HG02973 (cell line): ENCODE measurements at regions not wholly inside any gene's neighbourhood (a gene's known extent, or its start where the extent isn't known, plus 50 kb on each side); places are given as distances from the start of the nearest gene placed in this dataset.
"Not testable (repeated sequence)": the region's sequence is repeated elsewhere in the genome, so short reads cannot be mapped to it uniquely, and the experiment has no call there.

Experiments used
- ATAC-seq: cut with Tn5 transposase; IDR thresholded peaks from one replicate; pipeline ENCODE4 v1.9.1; 2021; ENCODE audit warnings: moderate library complexity; ENCODE audit not compliant: unreplicated experiment

DNA sequence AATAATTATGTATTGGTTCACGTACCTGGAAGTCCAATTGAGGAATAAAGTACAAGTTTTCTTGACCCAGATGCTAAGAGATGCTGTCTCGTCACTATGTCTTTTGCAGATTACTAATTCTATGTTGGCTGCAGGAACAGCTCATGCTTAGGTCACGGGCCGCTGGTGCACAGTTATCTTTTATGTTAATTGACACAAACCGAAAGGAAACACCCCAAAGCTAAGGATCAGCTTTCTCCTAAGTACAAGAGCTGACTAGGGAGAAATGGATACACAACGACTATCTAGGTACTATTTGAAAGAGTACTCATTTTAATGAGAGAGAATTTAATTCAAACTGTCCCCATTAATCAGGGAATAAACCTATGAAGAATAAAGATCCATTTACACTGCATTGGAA lies 217.7 kb upstream of the SLC35G4 start:
- ATAC-seq: no peak

DNA sequence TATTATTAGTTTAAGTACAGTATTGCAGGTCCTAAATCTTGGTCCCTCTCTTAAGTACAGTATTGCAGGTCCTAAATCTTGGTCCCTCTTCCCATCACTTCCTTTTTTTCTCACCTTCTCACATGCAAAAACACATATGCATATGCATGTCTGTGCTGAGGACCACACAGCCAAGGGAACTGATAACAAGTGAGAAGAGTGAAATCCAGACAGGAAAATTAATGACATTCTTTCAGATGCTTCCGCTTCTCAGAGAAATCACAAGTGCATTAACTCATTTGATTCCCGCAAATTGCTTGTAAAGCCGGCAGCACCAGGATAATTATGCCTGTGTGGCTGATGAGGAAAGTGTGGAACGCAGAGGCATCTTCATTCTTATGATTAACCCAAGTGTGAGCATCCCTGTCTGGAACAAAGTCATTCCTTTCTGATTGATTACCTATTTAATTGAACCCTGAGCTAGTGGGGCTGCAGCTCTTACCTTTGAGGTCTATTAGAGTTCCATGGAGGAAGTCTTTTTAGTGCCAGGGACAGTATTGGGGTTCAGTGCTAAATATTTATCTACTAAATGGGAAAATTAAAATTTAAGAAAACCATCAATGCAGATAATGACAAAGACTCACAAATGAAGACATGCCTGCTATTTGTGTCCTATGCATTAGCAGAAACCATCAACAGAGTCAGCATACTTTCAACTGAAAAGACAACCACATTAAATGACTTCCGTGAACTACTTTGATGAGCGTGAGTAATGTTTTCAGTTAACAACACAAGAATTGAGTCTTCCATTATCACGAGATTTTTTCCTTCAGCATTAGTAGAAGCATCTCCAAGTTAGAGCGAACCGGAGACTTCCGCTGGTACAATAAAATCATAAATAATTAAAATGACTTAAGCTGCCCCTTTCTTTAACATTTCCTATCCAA lies 220.4 kb upstream of the SLC35G4 start:
- ATAC-seq: no peak

DNA sequence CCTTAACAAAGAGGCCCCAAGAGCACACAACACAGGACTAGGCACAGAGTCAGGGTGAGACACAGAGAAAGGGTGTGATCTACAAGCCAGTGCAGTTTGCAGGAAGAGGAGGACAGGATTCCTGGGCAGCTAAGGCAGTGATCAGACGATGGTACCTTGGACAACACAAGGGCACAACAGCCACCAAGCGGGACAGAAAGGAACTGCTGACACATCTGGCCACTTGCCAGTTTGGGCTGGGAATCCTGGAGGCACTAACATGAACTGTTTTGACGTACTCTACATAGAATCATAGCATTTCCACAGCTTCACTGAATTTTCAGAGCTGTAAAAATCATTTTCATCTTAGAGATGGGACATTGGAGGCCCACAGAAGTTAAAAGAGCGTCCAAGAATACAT lies 221.5 kb upstream of the SLC35G4 start:
- no peak for ATAC-seq

DNA sequence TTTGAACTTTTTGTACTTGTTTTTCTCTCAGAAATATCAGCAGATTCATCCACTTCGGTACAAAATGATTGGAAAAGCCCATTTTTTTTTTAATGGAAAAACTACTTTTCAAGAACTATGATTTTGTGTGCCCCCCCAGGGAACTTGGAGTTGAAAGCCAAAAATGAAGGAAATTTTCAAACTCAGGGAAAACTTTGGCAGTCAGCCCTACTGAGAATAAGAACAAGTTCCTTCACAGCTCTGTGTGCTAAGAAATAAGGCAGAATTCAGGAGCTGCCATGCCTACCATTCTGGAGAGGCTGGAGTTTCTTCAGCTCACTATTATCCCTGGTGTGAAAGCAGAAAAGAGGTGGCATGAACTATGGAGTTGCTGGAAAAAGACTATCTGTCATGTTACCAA lies 226.0 kb upstream of the SLC35G4 start:
- ATAC-seq: no peak

DNA sequence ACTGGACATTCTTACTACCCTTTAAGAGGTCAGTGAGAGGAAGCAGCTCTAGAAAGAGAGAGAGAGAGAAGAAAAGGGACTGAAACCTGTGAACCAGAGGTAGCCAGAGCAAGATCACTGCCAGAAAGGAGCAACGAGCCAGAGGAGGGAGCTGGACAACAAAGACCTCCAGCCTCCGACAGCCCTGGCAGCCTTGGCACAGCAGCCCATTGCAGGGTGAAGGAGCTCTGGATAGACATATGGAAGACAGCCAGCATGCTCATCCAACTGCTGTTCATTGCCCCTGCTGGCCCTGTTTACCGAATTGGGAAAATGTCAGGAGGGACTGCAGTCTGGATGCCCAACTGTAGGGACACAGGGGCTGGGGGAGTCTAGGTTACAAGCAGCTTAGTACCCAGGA lies 228.4 kb upstream of the SLC35G4 start:
- no peak for ATAC-seq

DNA sequence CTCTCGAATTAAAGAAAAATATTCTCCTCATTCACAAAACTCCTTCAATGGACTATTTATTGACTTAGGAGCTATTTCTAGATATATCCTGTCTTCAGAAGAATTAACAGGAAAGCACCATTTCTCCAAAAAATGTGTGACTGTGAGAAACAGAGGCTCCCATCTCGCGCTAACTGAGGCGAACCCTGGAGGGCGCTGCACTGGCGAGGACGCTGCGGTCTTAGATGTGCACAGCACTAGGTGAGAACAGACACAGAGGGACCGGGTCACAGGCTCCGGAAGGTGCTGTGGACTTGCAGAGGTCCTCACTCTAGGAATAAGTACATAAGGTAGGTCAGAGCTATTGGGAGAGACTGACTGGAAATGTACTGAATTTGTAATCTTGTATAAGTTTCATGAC lies 229.7 kb upstream of the SLC35G4 start:
- ATAC-seq: no peak

DNA sequence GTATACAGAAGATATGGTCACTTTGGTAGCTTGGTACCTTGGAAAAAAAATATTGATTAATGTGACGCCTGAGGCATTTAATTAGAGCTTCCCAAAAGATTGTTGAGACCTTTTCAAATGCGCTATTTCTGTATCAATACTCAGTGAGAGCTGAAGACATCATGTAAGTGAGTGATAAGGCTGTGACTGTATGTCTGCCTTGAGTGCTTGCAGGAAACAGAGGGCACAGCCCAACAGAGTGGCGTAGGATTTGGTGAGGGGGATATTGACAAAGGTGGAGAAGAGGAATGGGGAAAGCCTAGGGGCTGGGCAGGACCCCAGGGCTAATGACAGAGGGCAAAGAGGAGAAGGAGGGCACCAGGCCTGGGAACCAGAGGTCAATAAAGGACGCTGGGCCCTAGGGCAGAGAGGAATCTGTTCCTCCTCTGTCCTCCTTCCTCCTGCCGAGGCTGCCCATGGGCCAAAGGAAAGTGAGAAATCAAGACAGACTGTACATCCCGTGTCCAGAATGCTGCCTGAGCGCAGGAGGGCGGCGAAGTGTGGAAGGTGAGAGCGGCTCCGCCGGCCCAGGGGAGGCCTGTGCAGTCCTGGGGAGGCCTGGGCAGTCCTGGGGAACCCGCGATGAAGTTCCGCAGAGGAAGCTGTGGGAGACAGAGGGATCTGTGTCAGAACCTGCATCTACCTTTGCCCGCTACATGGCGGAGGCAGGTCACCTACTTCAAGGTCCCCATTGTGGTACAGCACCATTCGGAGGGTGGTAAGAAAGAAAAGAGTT lies 228.6 kb upstream of the PIEZO2 start:
- ATAC-seq: no peak

DNA sequence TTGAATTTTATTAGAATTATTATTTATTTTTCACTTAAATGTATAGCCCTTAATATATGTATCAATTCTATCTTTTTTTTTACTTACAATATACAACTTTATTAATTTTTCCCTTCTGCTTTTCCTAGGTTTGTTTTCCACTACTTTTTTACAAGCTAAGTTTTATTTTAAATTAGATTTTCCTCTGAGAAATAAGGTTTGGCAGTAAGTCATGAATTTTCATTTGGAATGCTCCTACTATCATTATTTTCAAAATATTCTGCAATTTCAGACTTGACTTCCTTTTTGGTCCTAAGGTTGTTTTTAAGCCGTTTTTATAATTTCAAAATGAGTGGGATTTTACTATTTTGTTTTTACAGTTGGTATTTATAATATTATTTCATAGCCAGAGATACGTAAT lies 222.8 kb upstream of the PIEZO2 start:
- no peak for ATAC-seq

DNA sequence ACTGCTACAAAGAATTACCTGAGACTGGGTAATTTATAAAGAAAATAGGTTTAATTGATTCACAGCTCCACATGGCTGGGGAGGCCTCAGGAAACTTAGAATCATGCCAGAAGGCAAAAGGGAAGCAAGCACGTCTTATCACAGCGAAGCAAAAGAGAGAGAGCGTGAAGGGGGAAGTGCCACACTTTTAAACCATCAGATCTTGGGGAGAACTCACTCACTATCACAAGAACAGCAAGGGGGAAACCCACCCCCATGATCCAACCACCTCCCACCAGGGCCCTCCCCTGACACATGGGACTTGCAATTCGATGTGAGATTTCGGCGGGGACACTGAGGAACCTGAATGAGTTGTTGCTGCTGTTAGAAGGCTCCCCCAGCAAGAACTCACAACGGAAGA lies 220.2 kb upstream of the PIEZO2 start:
- ATAC-seq: no peak

DNA sequence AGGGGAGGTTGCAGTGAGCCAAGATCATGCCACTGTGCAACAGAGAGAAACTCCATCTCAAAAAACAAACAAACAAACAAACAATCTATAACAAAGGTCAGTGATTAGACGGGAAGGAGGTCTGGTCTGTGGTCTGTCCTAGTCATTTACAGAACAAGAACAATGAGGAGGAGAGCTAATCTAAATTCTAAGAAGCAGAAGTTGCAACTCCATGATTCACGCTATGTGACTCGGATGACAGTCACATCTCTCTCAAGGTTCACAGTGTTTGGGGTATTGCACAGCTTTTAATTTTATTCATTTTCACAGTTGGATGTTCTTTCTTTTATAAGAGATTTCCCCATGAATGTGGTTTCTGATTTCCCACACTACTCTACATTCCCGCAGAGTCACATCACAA lies 218.7 kb upstream of the PIEZO2 start:
- no peak for ATAC-seq

DNA sequence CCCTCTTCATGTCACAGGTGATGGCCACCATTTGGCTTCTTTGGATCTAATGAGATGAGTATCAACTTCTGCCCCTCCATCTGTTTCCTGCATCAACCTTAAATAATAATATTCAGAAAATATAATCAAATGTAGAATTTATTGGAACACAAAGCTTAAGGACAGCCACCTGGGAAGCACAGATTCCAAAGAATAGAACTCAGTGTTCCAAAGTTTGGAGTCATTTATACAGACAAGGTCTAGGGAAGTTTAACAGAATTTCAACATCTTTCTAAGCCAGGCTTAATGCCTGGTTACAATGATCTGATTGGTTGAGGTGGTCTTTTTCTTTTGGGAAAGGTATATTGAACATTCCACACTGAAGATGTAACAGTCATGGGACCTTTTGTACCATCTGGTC lies 218.0 kb upstream of the PIEZO2 start:
- no peak for ATAC-seq

DNA sequence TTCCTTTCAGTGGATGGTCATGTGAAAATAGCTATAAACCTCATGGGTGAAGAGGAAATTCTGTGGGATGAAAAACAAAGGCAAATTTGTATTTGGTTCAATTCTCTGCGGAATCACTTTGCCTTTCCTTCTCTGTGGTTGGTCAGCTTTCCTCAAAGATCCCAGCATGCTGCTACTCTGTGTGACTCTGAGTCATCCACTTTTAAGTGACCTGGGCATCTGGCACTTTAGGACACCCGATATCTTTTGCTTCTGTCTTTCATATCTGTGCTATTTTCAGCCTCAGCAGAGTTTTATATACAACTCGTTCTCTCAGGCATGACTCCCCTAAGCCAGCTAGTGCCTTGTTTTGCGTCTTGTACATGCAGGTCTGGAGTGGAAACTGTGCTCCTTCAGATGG lies 217.0 kb upstream of the PIEZO2 start:
- no peak for ATAC-seq

DNA sequence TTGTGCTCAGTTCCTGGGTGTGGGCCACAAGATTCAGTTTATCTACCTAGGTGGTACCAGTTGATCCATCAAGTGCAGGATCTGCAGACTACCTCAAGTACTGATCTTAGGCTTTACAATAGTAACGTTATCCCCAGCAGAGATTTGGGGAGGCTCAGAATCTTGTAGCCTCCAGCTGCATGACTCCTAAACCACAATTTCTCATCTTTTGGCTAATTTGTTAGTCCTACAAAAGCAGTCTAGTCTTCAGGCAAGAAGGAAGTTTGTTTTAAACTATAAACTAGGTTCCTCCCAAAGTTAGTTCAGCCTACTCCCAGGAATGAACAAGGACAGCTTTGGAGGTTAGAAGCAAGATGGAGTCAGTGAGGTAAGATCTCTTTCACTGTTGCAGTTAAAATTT lies 213.5 kb upstream of the PIEZO2 start:
- ATAC-seq: no peak

DNA sequence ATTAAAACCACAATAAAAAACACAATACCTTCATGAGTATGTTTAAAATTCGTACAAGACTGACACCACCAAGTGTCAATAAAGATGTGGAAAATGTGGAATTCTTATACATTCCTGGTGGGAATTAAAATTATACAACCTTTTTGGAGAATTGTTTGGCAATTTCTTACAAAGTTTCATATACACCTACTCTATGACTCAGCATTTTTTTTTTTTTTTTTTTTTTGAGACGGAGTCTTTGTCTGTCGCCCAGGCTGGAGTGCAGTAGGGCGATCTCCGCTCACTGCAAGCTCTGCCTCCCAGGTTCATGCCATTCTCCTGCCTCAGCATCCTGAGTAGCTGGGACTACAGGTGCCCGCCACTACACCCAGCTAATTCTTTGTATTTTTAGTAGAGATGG lies 212.5 kb upstream of the PIEZO2 start:
- not testable (repeated sequence) for ATAC-seq

DNA sequence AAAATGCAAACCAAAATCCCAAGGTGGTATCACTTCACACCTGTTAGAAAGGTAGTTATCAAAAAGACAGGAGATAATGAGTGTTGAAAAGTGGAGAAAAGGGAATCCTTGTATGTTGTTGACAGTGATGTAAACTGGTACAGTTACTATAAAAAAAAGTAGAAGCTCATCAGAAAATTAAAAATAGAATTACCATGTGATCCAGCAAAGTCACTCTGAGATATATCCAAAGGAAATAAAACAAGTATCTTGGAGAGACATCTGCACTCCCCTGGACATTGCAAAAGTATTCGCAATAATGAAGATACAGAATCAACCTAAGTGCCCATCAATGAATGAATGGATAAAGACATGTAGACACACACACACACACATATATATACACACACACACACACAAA lies 208.3 kb upstream of the PIEZO2 start:
- no peak for ATAC-seq

DNA sequence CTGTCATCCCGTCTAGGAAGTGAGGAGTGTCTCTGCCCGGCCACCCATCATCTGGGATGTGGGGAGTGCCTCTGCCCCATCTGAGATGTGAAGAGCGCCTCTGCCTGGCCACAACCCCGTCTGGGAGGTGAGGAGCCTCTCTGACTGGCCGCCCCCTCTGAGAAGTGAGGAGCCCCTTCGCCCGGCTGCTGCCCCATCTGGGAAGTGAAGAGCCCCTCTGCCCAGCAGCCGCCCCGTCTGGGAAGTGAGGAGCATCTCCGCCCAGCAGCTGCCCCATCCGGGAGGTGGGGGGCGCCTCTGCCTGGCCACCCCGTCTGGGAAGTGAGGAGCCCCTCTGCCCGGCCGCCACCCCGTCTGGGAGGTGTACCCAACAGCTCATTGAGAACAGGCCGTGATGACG lies 195.2 kb upstream of the PIEZO2 start:
- ATAC-seq: not testable (repeated sequence)

DNA sequence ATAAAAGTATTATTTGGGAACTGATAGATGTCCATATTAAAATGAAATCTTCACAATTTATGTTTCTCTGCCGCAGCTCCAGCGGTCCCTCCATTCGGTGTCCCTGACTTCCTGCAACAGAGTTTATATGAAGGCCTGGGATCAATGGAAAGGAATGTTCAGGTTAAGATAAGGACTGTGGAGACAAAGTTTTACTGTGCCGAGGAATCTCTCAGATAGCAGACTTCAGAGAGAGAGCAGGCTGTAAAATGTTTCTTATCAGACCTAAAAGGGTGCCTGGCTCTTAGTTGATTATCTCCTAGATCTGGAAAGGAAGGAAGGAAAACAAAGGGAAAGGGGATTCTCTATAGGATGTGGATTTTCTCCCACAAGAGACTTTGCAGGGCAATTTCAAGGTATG lies 193.7 kb upstream of the PIEZO2 start:
- ATAC-seq: no peak

DNA sequence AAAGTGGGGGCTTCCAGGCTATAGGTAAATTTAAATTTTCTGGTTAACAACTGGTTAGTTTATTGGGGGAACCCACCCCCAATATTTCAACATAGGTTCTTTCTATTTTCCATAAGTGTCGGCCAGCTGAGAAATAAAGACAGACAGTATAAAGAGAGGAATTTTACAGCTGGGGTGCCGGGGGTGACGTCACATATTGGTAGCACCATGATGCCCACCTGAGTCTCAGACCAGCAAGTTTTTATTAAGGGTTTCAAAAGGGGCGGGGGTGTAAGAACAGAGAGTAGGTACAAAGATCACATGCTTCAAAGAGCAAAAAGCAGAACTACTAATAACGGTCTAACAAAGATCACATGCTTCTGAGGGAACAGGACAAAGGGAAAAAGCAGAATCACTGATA lies 192.7 kb upstream of the PIEZO2 start:
- ATAC-seq: not testable (repeated sequence)

DNA sequence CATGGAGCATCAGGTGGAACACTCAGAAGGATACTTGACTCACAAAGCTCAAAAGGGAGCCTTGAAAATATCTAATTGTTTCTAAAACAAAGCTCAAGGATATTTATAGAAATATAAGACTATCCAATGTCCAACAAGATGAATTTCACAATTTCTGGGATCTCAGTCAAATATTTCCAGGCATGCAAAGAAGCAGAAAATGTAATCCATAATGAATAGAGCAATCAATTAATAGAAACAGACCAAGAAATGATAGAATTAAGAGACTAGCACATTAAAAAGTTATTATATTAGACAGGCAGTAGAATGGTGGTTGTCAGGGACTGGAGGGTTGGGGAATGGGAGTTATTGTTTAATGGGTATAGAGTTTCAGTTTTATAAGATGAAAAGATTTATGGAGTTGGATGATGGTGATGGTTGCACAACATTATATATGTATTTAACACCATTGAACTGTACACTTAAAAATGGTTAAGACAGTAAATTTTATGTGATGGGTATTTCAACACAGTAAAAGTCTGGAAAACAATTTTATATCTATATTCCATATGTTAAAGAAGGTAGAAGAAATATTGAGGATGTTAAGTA lies 189.9 kb upstream of the PIEZO2 start:
- no peak for ATAC-seq

DNA sequence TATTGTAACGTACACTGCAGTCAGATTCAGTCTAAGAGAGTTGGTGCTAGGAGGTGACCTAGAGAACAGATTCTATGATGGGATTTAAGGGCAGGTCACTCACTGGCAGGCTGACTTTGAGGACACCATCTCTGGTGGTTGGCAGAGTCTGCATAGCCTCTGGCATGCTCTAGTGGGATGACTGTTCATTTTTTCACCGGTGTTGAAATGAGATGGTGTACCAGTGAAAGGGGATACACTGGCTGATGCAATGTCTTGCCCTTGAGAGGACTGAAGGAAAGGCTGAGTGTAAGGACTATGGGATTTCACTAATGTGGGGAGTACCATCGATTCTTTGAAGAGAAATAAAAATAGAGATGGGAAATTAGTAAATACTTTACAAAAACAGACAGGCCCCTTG lies 186.9 kb upstream of the PIEZO2 start:
- ATAC-seq: no peak

DNA sequence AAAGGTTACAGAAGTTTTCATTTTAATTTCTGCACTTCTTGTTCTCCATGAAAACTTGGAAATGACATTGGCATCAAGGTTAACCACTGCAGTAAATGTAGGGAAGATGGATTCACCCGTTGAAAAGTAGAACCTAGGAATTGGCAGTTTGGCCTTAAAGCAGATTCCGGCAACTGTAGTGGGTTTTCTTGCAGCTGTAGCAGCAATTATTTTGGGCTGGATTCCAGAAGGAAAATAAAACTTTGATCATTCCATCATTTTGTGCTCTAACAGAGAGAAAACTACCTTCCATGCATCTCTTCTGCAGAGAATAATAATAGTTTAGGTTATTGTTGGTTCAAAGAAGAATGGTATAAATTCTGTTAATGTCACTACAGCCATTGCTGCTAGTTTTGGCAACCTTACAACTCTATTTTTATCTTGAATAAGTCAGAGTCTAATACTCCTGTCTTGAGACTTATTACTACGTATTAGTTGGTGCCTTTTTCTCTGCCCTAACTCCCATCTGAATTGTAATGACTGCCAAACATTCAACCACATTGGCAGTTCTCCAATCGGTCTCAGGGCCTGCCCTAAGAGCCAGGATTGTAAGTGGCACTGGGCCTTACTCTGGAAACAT lies 178.1 kb upstream of the PIEZO2 start:
- no peak for ATAC-seq
